A673 (cell line): ENCODE measurements at regions not wholly inside any gene's neighbourhood (a gene's known extent, or its start where the extent isn't known, plus 50 kb on each side); places are given as distances from the start of the nearest gene placed in this dataset.

Source experiments
- BruUV-seq: library from RNA; stranded (reverse); fragments of 400-500 nt; replicated peaks from 2 replicates; lab custom pipeline; 2021; lab: Mats Ljungman, UMichigan
- CTCF ChIA-PET: fragments of 300-600 bp; sonication (Branson Sonifier 250); formaldehyde crosslinking; loops from one replicate; lab custom pipeline; 2022; ENCODE audit warnings: antibody characterized with exemption; lab: Charles Lee
- POLR2A ChIA-PET: fragments of 300-600 bp; sonication (Branson Sonifier 250); formaldehyde crosslinking; loops from one replicate; lab custom pipeline; 2022; ENCODE audit warnings: antibody characterized with exemption; ENCODE audit not compliant: low non-redundant PET; lab: Charles Lee
- DNase-seq: peaks from one replicate; pipeline ENCODE4 v3.0.0-alpha.2; 2015; ENCODE audit warnings: low spot score
- H3K27ac ChIP-seq: fragments of 200-600 bp; sonication (generic); 2 replicates; pipeline ENCODE4 v1.5.1; 2016; ENCODE audit warnings: mixed run types, low read depth, mild to moderate bottlenecking, mixed read lengths, antibody characterized with exemption, low read length; ENCODE audit not compliant: poor library complexity, severe bottlenecking
- H3K27me3 ChIP-seq: fragments of 200-600 bp; sonication (generic); replicated peaks from 2 replicates; pipeline ENCODE4 v1.6.1; 2017; ENCODE audit warnings: mixed run types, low read depth, mild to moderate bottlenecking, mixed read lengths, antibody characterized with exemption, low read length; ENCODE audit not compliant: insufficient read depth, poor library complexity
- H3K36me3 ChIP-seq: fragments of 200-600 bp; sonication (generic); 2 replicates; pipeline ENCODE4 v1.6.1; 2016; ENCODE audit warnings: mixed run types, mild to moderate bottlenecking, mixed read lengths, antibody characterized with exemption, low read length; ENCODE audit not compliant: insufficient read depth, poor library complexity, severe bottlenecking
- H3K4me1 ChIP-seq: fragments of 200-600 bp; sonication (generic); 2 replicates; pipeline ENCODE4 v1.6.1; 2017; ENCODE audit warnings: mixed run types, mild to moderate bottlenecking, mixed read lengths, antibody characterized with exemption, low read length; ENCODE audit not compliant: insufficient read depth, poor library complexity, severe bottlenecking
- H3K4me3 ChIP-seq: fragments of 200-600 bp; sonication (generic); 2 replicates; pipeline ENCODE4 v1.5.1; 2016; ENCODE audit warnings: low read depth, mixed run types, mild to moderate bottlenecking, mixed read lengths, low read length; ENCODE audit not compliant: poor library complexity, severe bottlenecking
- H3K9me3 ChIP-seq: fragments of 200-600 bp; sonication (generic); 2 replicates; pipeline ENCODE4 v1.6.1; 2016; ENCODE audit warnings: mixed run types, low read depth, mild to moderate bottlenecking, mixed read lengths, antibody characterized with exemption, low read length; ENCODE audit not compliant: poor library complexity, severe bottlenecking
- CTCF ChIP-seq: fragments of 300-800, 200-600 bp; sonication (generic); conservative IDR thresholded peaks from 2 replicates; pipeline ENCODE4 v1.5.1; 2017; ENCODE audit warnings: low read depth, mild to moderate bottlenecking, antibody characterized with exemption, low read length, moderate library complexity, mixed read lengths
- EZH2 ChIP-seq: fragments of 200-600 bp; sonication (generic); IDR thresholded peaks from 2 replicates; pipeline ENCODE4 v1.6.1; 2017; ENCODE audit warnings: borderline replicate concordance, low read depth, mild to moderate bottlenecking, mixed read lengths, antibody characterized with exemption, low read length; ENCODE audit not compliant: poor library complexity, severe bottlenecking
- intact Hi-C: fragments of 100-400 bp; cut with micrococcal nuclease; formaldehyde crosslinking; loops from one replicate; pipeline ENCODE4 v1.10.0; 2022; ENCODE audit not compliant: unreplicated experiment

GRCh38 chr6:153325661-153326060 is 194.6 kb upstream of the RGS17 start:
- H3K4me1 ChIP-seq, result no peaks in the 10 kb centered on the region
- TF ChIP-seq EZH2 (no peak), CTCF (no peak)
- no peak for DNase-seq
- H3K4me3 ChIP-seq, result no peak overlapping the region
- H3K27me3 ChIP-seq, result no peaks in the 10 kb centered on the region
- ChIA-PET POLR2A (no interaction called here), CTCF (no interaction called here)
- no TSS peak for BruUV-seq
- no peaks in the 10 kb centered on the region for H3K9me3 ChIP-seq
- H3K36me3 ChIP-seq, result no peaks in the 10 kb centered on the region
- intact Hi-C loops, result no loop called here
- H3K27ac ChIP-seq, result no peak overlapping the region

GRCh38 chr6:153312634-153313033 is 181.6 kb upstream of the RGS17 start:
- Histone ChIP-seq H3K27me3 (no peaks in the 10 kb centered on the region), H3K9me3 (no peaks in the 10 kb centered on the region), H3K27ac (peak overlapping the region; percentile 22), H3K4me3 (no peak overlapping the region), H3K4me1 (peaks cover 52% of the 10 kb centered on the region), H3K36me3 (no peaks in the 10 kb centered on the region)
- no peak for TF ChIP-seq EZH2
- TF ChIP-seq CTCF, result peak; percentile 78
- CTCF ChIA-PET, result interaction anchor here (0.6 to 1.2 kb wide), 3 partner anchors 81 to 322 kb away, joined by 3 to 5 read pairs (median 4); no protein-coding TSS in a partner anchor
- DNase-seq, result peak; percentile 86
- intact Hi-C loops, result loop anchor here (1.0 to 5.0 kb wide), 4 partner anchors 81 to 645 kb away; partner anchors contain the start of gene RGS17
- BruUV-seq, result no TSS peak
- POLR2A ChIA-PET, result interaction anchor here (0.6 kb wide), 1 partner anchor 66 kb away, joined by 3 read pairs; no protein-coding TSS in a partner anchor

GRCh38 chr6:153309651-153310050 is 178.6 kb upstream of the RGS17 start:
- Histone ChIP-seq H3K4me3 (no peak overlapping the region), H3K9me3 (no peaks in the 10 kb centered on the region), H3K4me1 (peaks cover 57% of the 10 kb centered on the region), H3K27me3 (no peaks in the 10 kb centered on the region), H3K27ac (peak overlapping the region; percentile 82), H3K36me3 (no peaks in the 10 kb centered on the region)
- no TSS peak for BruUV-seq
- TF ChIP-seq CTCF (no peak), EZH2 (no peak)
- CTCF ChIA-PET, result interaction anchor here (0.9 kb wide), 1 partner anchor 79 kb away, joined by 8 read pairs; no protein-coding TSS in a partner anchor
- POLR2A ChIA-PET, result no interaction called here
- intact Hi-C loops, result loop anchor here (1.0 to 5.0 kb wide), 4 partner anchors 37 to 648 kb away; partner anchors contain the start of gene RGS17
- DNase-seq, result peak; percentile 61
